ENCODE measurements at regions not wholly inside any gene's neighbourhood (a gene's known extent, or its start where the extent isn't known, plus 50 kb on each side); places are given as distances from the start of the nearest gene placed in this dataset.

DNA sequence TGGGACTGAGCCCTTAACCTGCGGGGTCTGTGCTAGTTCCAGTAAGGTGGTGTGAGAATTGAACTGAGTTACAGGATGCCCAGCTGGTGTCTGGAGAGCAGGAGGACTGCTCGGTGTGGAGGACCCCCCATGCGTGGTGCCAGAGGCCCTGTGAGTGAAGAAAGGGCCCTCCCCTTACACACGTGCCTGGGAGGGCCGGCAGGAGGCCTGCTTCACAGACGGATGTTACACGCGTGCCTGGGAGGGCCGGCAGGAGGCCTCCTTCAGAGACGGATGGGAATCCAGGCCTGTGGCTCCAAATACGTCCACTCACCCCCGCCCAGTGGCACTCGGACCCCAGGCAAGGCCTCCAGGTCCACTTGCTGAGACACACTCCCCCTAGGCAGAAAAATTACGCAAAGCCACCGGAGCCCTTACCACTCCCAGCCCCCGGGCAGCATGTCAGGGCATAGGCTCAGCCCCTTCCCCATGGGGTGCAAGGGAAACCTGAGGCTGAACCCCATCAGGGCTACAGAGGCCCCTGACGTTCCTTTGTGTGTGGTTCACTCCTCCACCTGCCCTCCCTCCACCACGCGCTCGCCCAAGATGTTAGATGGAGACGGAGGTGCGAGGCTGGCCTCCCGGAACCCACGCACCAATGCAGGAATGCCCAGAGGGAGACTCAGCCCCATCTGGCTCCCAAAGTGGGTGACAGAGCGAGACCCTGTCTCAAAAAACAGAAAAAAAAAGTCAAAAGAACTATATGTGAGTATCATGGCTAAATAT is 227.8 kb downstream of the BRD1 start:
- Histone ChIP-seq H3K36me3 (ENCODE audit: control insufficient read depth, insufficient read depth, low read length) (peaks cover 9% of the 10 kb centered on the region), H3K27me3 (replicated peaks; ENCODE audit: control insufficient read depth, insufficient read depth, low read length) (no peaks in the 10 kb centered on the region), H3K4me3 (replicated peaks; ENCODE audit: low read depth, low read length) (no peak overlapping the region)
- TF ChIP-seq, protein P1, sequence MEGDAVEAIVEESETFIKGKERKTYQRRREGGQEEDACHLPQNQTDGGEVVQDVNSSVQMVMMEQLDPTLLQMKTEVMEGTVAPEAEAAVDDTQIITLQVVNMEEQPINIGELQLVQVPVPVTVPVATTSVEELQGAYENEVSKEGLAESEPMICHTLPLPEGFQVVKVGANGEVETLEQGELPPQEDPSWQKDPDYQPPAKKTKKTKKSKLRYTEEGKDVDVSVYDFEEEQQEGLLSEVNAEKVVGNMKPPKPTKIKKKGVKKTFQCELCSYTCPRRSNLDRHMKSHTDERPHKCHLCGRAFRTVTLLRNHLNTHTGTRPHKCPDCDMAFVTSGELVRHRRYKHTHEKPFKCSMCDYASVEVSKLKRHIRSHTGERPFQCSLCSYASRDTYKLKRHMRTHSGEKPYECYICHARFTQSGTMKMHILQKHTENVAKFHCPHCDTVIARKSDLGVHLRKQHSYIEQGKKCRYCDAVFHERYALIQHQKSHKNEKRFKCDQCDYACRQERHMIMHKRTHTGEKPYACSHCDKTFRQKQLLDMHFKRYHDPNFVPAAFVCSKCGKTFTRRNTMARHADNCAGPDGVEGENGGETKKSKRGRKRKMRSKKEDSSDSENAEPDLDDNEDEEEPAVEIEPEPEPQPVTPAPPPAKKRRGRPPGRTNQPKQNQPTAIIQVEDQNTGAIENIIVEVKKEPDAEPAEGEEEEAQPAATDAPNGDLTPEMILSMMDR (IDR thresholded peaks at IDR 0.05; ENCODE audit: insufficient read depth, low read length, poor library complexity, severe bottlenecking), result no peak
- DNase-seq (ENCODE audit: extremely low read depth, insufficient read length), result no peak

DNA sequence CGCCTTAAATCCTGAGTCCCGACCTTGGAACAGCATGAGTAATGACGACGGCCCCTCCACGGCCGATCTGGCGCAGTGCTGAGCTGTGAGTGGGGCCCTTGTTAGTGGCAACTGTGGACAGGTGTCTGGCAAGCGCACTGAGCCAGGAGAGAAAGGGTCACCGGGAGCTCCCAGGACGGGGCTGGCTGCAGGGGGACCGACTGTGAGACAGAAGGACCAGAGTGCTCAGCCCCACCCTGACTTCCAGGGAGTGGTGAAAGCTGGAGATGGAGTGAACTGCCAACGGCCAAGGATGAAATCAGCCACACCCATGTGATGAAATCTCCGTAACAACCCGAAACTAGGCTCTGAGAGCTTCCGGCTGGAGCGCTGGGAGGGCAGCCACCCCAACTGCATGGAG is 228.6 kb downstream of the BRD1 start:
- TF ChIP-seq, protein P1 (IDR thresholded peaks at IDR 0.05; ENCODE audit: insufficient read depth, low read length, poor library complexity, severe bottlenecking), result no peak
- Histone ChIP-seq H3K36me3 (ENCODE audit: control insufficient read depth, insufficient read depth, low read length) (peaks cover 10% of the 10 kb centered on the region), H3K4me3 (replicated peaks; ENCODE audit: low read depth, low read length) (no peak overlapping the region), H3K27me3 (replicated peaks; ENCODE audit: control insufficient read depth, insufficient read depth, low read length) (no peaks in the 10 kb centered on the region)
- DNase-seq (ENCODE audit: extremely low read depth, insufficient read length), result no peak

DNA sequence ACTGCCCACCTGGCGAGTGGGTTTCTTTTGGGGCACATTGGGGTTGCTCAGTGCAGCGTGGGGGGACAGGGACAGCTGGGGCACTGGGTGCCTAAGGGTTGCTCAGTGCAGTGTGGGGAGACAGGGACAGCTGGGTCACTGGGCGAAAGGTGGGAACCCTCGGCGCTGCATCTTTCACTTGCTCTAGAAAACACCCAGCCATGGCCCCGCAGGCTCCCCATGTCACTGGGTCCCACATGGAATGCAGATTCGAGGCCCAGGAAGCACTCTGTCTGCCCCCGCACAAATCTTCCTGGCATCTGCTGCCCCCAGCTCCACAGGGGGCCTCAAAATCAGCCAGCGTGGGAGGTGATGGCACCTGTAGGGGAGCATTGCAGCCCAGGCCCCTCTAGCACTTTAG is 229.3 kb downstream of the BRD1 start:
- DNase-seq (ENCODE audit: extremely low read depth, insufficient read length), result no peak
- Histone ChIP-seq H3K4me3 (replicated peaks; ENCODE audit: low read depth, low read length) (no peak overlapping the region), H3K27me3 (replicated peaks; ENCODE audit: control insufficient read depth, insufficient read depth, low read length) (no peaks in the 10 kb centered on the region), H3K36me3 (ENCODE audit: control insufficient read depth, insufficient read depth, low read length) (peaks cover 10% of the 10 kb centered on the region)
- TF ChIP-seq, protein P1 (IDR thresholded peaks at IDR 0.05; ENCODE audit: insufficient read depth, low read length, poor library complexity, severe bottlenecking), result no peak

DNA sequence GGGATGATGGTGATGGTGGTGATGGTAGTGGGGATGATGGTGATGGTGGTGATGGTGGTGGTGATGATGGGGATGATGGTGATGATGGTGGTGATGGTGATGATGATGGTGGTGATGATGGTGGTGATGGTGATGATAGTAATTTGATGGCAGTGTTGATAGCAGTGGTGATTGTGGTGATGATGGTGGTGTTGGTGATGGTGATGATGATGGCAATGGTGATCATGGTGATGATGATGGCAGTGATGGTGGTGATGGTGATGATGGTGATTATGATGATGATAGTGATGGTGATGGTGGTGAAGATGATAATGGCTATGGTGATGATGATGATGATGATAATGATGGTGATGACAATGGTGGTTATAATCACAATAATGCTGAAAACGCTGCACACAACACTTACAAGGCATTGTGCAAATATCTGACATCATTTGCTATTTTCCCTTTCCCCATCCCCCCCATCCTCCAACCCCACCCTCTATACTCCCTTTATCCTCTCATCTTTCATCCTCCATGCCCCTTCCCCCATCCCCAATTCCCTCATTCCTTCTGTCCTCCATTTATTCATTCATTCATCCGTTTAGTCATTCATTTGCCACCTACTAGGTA is 230.1 kb downstream of the BRD1 start:
- no peak for DNase-seq (ENCODE audit: extremely low read depth, insufficient read length)
- Histone ChIP-seq H3K36me3 (ENCODE audit: control insufficient read depth, insufficient read depth, low read length) (peaks cover 10% of the 10 kb centered on the region), H3K4me3 (replicated peaks; ENCODE audit: low read depth, low read length) (no peak overlapping the region), H3K27me3 (replicated peaks; ENCODE audit: control insufficient read depth, insufficient read depth, low read length) (no peaks in the 10 kb centered on the region)
- TF ChIP-seq, protein P1 (IDR thresholded peaks at IDR 0.05; ENCODE audit: insufficient read depth, low read length, poor library complexity, severe bottlenecking), result no peak

DNA sequence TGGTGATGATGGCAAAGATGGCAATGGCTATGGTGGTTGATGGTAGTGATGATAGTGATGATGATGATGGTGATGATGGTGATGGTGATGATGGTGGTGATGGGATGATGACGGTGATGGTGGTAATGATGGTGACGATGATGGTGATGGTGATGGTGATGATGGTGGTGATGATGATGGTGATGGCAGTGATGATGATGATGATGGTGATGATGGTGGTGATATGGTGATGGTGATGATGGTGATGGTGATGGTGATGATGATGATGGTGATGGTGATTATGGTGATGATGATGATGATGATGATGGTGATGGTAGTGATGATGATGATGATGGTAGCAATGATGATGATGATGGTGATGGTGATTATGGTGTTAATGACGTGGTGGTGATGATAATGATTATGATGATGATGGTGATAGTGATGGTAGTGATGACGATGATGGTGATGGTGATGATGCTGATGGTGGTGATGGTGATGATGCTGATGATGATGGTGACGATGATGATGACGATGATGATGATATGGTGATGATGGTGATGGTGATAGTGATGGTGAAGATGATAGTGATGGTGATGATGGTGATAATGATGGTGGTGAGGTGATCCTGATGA is 232.1 kb downstream of the BRD1 start:
- TF ChIP-seq, protein P1 (IDR thresholded peaks at IDR 0.05; ENCODE audit: insufficient read depth, low read length, poor library complexity, severe bottlenecking), result no peak
- H3K36me3 ChIP-seq (ENCODE audit: control insufficient read depth, insufficient read depth, low read length), result peaks cover 10% of the 10 kb centered on the region
- DNase-seq (ENCODE audit: extremely low read depth, insufficient read length), result no peak
- H3K27me3 ChIP-seq (replicated peaks; ENCODE audit: control insufficient read depth, insufficient read depth, low read length), result no peaks in the 10 kb centered on the region
- H3K4me3 ChIP-seq (replicated peaks; ENCODE audit: low read depth, low read length), result no peak overlapping the region
